HG02678 (cell line): ENCODE measurements at regions not wholly inside any gene's neighbourhood (a gene's known extent, or its start where the extent isn't known, plus 50 kb on each side); places are given as distances from the start of the nearest gene placed in this dataset.
"Not testable (repeated sequence)": the region's sequence is repeated elsewhere in the genome, so short reads cannot be mapped to it uniquely, and the experiment has no call there.

ENCODE experiments used
- ATAC-seq: cut with Tn5 transposase; IDR thresholded peaks from one replicate; pipeline ENCODE4 v1.9.1; 2021; ENCODE audit warnings: mild to moderate bottlenecking, moderate library complexity; ENCODE audit not compliant: unreplicated experiment

- no peak for ATAC-seq
Observed at GRCh38 chr3:5035113-5035512, 55.9 kb downstream of the BHLHE40 start.

GRCh38 chr3:5035692-5036391, 56.6 kb downstream of the BHLHE40 start:
- no peak for ATAC-seq

- ATAC-seq, result no peak
Observed at GRCh38 chr3:5036392-5036766, 57.1 kb downstream of the BHLHE40 start.

GRCh38 chr3:5036858-5037257, 57.6 kb downstream of the BHLHE40 start:
- no peak for ATAC-seq

- ATAC-seq, result no peak
Observed at GRCh38 chr3:5039585-5039984, 60.3 kb downstream of the BHLHE40 start.

- ATAC-seq, result no peak
Observed at GRCh38 chr3:5041315-5041714, 62.1 kb downstream of the BHLHE40 start.

GRCh38 chr3:5045961-5046360, 66.7 kb downstream of the BHLHE40 start:
- ATAC-seq, result no peak

- ATAC-seq, result no peak
Observed at GRCh38 chr3:5047764-5048419, 68.7 kb downstream of the BHLHE40 start.

- ATAC-seq, result peak; percentile 57
Observed at GRCh38 chr3:5051772-5052171, 70.3 kb upstream of the ARL8B start.

GRCh38 chr3:5052247-5052646, 69.8 kb upstream of the ARL8B start:
- ATAC-seq, result no peak

GRCh38 chr3:5053021-5053831, 68.9 kb upstream of the ARL8B start:
- no peak for ATAC-seq

- ATAC-seq, result no peak
Observed at GRCh38 chr3:5054098-5054497, 68.0 kb upstream of the ARL8B start.

- not testable (repeated sequence) for ATAC-seq
Observed at GRCh38 chr3:5054579-5054978, 67.5 kb upstream of the ARL8B start.

GRCh38 chr3:5055357-5056110, 66.6 kb upstream of the ARL8B start:
- ATAC-seq, result no peak

- ATAC-seq, result no peak
Observed at GRCh38 chr3:5056111-5056391, 66.0 kb upstream of the ARL8B start.

- no peak for ATAC-seq
Observed at GRCh38 chr3:5057272-5057671, 64.8 kb upstream of the ARL8B start.

GRCh38 chr3:5057857-5058324, 64.2 kb upstream of the ARL8B start:
- ATAC-seq, result peak; percentile 84

GRCh38 chr3:5058471-5058951, 63.6 kb upstream of the ARL8B start:
- no peak for ATAC-seq

- ATAC-seq, result no peak
Observed at GRCh38 chr3:5059782-5060181, 62.3 kb upstream of the ARL8B start.

- no peak for ATAC-seq
Observed at GRCh38 chr3:5061218-5061569, 60.9 kb upstream of the ARL8B start.

GRCh38 chr3:5063724-5064123, 58.4 kb upstream of the ARL8B start:
- no peak for ATAC-seq
